ENCODE measurements at regions not wholly inside any gene's neighbourhood (a gene's known extent, or its start where the extent isn't known, plus 50 kb on each side); places are given as distances from the start of the nearest gene placed in this dataset.
"Not testable (repeated sequence)": the region's sequence is repeated elsewhere in the genome, so short reads cannot be mapped to it uniquely, and the experiment has no call there.

DNA sequence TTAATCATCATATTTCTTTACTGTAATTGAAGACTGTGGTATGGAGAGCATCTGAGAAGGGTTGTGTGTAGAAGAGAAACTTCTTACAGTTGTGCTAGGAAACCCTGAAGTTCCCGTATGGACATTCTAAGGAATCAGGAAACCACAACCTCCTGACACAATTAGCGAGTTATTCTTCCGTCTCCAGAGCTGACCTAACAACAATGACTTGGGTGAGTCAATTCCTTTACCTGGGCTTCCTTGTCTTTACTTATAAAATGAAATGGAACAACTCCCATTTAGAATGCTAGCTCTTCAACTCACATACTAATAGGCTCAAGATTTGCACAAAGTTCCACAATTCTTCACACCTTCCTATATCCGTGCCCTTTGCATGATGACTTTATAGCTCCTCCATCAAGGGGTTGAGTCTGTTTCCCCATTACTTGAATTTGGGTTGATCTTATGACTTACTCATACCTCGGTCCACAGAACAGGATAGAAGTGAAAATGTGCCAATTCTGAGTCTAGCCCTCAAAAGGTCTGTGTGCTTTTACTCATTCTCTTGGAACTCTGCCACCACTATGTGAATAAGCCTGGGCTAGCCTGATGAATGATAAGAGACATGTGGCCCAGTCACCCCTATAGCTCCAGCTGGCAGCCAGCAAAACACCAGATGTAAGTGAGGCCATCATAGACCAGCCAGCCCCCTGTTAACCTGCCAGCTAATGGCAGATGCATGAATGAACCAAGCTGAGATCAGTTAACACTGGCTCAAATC is 459.4 kb downstream of the ETNK1 start:
- DNase-seq (ENCODE audit: low spot score), result no peak

DNA sequence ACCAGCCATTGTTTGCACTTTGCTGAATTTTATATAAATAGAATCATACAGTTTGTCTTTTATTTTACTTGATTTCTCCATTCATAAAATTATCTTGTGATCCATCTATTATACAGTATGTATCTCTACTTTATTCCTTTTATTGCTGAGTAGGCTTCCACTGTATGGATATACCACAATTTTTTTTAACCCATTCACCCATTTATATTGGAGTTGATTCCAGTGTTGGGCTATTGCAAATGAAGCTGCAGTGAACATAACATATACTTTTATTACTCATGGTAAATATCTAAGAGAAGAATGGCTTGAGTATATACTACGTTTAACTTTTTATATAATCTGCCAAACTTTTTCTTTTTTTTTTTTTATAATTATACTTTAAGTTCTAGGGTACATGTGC is 463.6 kb downstream of the ETNK1 start:
- no peak for DNase-seq (ENCODE audit: low spot score)

DNA sequence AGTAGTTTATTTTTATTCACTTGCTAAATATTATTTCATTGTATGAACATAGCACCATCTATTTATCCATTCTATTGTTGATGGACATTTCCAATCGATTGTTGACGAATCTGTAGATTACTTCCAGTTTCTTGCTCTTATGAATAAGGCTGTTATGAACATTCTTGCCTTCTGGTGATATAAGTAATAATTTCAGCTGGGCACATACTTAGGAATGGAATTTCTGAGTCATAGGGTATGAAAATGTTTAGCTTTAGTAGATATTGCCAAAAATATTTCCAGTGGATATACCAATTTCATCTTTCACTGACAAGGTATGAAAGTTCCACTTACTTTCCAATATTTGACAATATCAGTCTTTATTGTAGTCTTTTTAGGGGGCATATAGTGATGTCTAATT is 468.5 kb downstream of the ETNK1 start:
- no peak for DNase-seq (ENCODE audit: low spot score)

DNA sequence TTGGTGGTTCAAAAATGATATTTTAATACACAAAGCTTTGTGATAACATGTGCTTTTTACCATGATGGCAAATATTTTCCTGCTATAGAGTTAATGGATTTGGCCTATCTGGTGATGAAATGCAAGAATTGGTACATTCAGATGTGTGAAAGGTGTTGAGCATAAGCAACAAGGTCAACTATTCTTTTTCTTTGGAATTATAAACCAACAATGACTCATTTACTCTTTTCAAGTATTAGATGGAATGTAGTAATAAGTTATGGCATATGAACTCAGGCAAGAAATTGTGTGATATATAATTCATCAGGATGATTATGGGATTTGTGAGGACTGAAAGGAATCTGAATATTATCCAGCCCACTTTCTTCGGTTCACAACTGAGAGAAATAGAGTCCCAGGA is 471.4 kb downstream of the ETNK1 start:
- DNase-seq (ENCODE audit: low spot score), result no peak

DNA sequence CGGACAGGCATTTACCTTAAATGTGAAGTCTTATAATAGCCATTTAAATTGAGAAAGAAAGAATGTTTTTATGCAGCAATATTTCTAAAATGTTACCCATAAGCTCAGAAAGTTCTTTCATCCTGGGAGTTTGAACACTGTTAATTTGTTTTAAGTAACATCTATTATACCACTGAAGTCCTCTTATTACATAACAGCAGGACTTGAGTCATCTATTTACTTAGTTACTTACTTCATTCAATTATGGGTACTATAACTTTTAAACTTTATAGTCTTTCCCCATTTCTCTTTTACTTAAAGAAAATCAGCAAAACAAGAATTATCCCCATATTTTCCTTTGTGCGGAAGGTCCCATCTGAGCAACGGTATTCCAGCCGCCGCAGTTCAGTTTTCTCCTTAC is 473.1 kb downstream of the ETNK1 start:
- DNase-seq (ENCODE audit: low spot score), result no peak

DNA sequence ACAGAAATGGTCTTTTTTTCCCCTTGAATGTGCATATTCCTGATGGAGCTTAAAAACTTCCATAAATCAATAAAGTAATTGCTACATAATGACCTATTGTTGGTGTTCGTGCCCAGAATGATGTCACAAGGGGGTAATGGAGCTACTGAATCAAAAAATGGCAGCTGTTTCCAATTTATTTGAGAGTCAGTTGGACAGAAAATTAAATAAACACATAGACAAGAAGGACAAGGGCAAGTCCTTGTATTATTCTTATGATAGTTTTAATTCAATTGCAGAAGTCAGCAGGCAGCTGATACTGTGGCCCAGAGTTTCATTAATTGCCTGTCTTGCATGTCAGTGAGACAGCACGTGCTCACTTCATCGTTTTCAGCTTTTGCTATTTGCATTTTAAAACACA is 473.5 kb downstream of the ETNK1 start:
- DNase-seq (ENCODE audit: low spot score), result no peak

DNA sequence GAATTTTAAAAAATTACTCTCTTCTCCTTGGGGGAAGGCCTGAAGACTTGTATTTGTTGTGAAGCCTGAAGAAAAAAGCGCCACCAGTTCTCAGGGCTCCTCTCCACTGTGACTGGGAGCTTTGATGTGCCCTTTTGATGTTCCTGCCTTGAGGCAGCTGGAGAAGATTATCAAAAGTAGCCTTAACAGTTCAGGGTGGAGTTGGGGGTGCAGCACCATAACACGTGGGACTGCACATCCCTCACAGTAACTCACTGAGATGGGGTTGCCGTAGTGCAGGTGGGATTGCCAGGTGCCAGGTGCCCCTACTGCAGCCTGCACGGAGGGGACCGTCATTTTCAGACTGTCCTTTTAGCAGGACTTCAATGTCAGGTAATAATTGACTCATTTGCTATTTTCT is 474.1 kb downstream of the ETNK1 start:
- DNase-seq (ENCODE audit: low spot score), result no peak

DNA sequence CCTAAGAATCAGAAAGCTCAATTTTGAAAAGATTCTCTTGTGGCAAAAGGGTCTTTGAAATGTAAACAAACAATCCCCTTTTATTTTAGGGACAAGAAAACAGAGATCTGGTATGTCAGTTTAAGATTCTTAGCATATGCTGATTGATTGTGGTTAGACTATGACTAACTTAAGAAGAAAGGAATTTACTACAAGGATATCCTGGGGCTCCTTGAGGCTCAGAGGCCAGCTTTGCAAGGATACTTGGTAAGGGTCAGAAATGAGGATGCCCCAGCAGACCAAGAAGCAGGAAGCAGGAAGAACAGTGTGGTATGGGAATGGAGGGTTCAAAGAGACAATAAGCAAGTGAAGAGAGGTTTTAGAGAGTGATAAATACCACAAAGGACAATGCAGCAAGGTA is 474.6 kb downstream of the ETNK1 start:
- no peak for DNase-seq (ENCODE audit: low spot score)

DNA sequence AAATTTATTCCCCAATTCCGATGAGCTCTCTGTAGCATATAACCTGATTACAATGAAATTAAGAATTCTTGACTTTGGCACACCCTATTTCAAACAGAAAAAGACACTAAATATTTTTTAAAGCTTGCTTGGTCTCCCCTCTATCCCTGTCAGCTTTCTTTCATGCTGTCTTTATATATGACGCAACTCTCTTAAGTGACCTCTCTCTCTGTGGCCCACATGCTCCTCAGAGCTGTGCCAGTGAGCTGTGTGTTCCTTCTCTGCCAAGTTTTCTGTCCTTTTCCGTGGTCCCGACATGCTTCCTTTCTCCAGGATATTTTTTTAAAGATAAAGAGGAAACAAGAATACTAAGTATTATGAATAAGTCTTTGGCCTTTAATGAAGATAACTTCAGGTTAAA is 484.0 kb downstream of the ETNK1 start:
- no peak for DNase-seq (ENCODE audit: low spot score)

DNA sequence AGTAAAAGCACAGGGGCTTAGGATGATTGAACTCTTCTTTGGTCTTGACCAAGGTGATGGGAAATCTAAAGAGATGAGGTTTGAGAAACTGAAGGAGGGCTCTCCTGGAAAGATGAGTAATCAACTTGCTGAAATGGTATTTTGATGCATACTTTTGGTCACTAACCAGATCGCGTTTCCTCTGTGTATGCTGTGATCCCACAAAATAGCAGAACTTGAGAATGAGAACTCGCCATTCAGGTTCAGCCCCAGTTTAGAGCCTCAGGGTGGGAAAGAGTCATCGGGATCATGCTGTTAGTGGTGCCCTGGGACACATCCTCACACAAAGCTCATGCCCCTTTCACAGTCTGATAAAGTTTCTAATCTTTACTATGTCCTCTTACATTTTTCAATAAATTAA is 488.8 kb downstream of the ETNK1 start:
- no peak for DNase-seq (ENCODE audit: low spot score)

DNA sequence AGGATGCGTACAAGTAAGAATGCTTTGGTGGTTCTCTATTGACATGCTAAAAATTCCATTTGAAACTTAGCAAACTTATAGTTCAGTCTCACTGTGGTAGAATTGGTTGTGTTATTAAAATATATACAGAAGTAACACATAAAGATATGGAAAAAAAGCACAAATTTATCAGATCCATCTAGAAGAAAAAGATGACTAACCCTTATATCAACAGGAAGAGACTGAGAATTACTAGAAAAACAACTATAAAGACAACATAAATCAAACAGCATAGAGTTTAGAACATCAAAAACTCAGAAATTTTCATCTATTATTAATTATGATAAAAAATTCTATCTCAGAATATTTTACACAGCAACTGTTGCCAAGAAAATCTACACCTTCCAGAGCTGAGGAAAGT is 491.0 kb downstream of the ETNK1 start:
- no peak for DNase-seq (ENCODE audit: low spot score)

DNA sequence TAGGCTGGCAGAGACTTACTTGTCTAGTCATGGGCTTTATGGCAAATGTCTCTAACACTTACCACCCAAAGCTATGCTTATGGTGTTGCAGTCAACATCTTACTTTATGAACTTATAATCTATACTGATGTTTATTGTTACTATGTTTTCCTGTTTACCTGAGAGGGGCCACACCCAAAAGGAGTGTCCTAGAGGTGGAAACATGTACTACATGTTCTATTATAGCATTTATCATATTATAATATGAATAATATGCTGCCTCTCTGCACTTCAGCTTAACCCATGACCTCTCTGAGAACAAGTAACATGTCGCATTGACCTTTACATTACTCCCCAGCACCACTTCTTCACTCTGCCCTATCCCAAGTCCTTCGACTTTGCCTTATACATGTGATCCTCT is 501.8 kb downstream of the ETNK1 start:
- no peak for DNase-seq (ENCODE audit: low spot score)

DNA sequence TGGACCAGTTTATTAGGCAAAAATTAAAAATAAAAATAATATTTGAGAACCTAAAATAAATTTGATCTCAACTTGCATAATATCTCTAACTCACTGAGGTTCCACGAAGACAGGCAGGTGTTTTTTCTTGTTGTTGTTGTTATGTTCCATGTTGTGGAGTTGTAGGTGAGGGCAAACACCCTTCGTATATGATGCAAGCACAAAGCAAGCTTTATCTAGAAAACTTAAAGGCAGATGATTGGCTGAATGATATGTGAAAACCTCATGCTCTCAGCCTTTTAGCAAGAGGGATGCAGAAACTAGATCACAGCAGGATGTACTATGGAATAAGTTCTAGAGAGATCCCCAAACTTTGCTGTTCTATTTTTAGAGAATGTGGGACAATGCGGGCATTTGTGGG is 502.7 kb downstream of the ETNK1 start:
- DNase-seq (ENCODE audit: low spot score), result no peak

DNA sequence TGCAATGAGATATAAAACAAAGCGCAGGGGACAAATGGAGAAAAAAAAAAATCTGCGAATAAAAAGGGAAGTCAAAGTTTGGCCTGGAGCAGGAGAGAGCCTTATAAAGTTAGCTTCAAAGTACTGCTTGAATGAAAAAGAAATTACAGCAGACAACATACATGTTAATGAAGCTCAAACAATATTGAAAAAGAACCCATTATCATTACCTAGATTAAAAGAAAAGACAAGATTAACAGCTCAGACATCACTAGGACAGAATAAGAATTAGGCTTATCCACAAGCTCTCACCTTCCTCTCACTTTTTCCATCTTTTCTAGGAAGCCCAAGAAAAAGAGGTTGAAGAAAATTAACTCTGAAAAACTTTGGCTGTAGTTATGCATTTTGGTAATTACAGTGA is 503.5 kb downstream of the ETNK1 start:
- no peak for DNase-seq (ENCODE audit: low spot score)

DNA sequence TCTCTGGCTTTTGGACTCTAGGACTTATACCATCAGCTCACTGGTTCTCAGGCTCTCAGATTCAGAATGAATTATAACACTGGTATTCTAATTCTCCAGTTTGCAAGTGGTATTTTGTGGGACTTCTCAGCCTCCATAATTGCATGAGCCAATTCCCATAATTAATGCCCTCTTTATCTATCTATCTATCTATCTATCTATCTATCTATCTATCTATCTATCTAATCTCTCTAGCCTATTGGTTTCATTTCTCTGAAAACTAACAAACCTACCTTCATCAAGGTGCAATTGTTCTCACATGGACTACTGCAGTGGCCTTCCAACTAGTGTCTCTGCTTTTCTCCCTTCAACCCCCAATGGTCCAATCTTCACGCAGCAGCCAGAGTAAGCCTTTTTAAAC is 507.4 kb downstream of the ETNK1 start:
- DNase-seq (ENCODE audit: low spot score), result no peak

DNA sequence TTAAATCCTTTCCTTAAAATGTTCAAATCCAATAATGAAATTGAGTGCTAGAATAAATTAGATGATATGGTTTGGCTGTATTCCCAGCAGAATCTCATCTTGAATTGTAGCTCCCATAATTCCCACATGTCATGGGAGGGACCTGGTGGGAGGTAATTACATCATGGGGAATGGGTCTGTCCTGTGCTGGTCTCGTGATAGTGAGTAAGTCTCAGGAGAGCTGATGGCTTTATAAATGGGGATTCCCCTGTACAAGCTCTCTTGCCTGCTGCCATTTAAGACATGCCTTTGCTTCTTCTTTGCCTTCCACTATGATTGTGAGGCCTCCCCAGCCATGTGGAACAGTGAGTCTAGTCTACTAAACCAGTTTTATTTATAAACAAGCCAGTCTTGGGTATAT is 508.5 kb downstream of the ETNK1 start:
- no peak for DNase-seq (ENCODE audit: low spot score)

DNA sequence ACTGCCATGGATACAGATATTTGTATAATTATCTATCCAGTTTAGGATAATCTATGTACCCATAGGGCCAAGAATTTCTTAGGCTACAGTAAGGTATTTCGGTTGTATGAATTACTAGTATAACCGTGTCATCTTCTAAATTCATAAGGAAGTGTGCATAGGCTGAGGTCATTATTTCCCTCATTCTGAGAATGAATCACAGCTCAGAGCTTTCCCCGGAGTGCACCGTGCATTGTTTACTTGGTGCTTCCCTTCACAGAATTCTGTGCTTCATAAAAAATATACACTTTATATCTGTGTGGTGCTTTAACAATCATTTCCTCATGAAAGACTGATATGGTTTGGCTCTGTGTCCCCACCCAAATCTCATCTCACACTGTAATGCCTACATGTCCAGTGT is 514.1 kb downstream of the ETNK1 start:
- no peak for DNase-seq (ENCODE audit: low spot score)

DNA sequence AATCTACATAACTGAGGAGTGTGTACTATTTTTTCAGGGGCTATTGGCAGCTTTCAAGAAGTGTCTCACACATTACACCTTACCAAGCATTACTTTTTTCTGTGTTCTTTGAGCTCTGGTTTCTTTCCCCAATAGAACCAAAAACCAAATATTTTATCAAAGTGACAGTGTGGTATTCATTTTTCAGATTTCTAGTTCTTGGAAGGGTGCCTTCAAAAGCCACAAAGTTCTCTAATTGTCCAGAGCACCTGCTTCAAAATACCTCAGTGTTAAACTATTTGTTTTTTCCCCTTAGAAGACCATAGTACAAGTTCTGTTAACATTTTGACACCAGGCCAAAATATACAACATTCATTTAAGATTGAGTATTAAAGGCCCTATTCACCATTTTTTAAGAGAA is 515.7 kb downstream of the ETNK1 start:
- no peak for DNase-seq (ENCODE audit: low spot score)

DNA sequence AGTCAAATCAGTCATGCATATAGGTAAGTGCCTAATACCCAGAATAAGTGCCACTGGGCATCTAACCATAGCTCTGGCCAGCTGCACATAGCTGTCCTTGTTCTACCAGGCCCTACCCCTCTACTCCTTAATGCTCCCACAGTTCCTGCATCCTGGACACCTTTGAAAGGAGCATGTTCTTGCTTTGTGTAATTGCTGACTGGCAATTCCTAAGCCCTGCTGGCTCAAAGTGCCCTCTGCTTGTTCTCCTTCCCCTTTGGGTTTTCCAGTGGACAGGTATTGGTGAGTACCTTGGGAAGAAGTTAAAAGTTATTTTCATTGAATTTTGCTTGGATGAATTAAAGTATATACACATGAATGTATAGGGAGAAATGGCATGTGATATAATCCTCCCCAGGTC is 516.4 kb downstream of the ETNK1 start:
- no peak for DNase-seq (ENCODE audit: low spot score)

DNA sequence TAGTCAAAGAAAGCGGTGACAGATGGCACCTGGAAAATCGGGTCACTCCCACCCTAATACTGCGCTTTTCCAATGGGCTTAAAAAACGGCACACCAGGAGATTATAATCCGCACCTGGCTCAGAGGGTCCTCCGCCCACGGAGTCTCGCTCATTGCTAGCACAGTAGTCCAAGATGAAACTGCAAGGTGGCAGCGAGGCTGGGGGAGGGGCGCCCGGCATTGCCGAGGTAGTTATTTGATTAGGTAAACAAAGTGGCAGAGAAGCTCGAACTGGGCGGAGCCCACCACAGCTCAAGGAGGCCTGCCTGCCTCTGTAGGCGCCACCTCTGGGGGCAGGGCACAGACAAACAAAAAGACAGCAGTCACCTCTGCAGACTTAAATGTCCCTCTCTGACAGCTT is 521.1 kb downstream of the ETNK1 start:
- not testable (repeated sequence) for DNase-seq (ENCODE audit: low spot score)

DNA sequence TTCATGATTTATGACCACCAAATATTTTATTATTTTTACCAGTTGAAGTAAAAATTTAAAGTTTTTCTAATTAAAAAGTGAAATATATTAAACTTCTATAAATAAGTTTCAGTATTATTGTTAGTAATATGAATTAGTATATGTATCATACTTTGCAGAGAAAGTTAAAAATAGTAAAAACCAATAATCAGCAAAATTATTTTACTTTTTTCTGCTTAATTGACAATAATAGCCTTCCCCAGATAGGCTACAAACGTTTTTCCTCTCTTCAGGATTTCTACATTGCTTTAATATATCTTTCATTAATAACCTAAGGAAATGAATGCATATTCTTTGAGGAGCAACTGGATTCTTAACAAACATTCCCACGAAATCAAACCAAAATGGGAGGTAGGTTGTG is 543.5 kb downstream of the ETNK1 start:
- no peak for DNase-seq (ENCODE audit: low spot score)

DNA sequence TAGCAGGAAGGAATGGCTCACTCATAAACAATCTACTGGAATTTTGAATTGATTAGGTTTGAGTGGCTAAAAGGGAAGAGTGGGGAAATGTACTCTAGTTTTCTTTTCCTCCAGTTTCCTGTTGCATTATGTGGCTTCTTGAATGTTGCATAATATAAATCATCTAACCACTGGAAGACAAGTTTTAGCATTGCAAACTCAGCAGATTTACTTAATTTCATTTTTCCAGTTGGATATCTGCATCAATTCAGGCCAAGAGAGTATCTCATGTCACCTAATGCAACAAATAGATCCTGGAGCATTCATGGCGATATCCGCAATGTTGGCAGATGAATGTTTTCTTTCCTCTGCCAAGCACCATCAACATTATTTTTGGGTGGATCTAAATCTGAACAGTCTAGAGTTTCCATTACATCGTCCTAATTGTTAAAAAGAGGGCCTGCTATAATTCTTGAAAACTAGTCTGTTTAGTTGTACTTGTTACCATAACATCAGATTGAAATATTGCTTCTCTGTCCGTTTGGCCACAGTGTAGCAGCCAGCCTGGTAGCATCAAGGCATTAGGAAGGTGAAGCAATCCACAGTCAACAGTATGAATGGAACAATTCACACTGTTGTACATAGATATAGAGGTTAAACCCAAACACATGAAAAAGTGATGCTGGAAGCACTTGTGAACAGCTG is 544.2 kb downstream of the ETNK1 start:
- DNase-seq (ENCODE audit: low spot score), result no peak

DNA sequence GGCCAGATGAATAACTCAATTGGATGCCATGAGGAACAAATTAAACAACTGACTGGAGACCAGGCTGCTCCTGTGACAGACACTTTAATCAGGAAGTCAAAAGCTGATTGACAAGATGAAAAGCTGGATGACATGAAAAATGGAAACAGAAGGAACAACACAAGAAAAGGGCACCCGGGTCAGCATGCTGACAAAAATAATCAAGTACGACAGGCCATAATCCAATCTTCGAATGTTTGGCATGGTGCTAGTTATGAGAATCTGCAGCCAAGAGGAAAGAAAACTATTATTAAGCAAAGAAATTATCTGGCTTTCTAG is 544.7 kb downstream of the ETNK1 start:
- no peak for DNase-seq (ENCODE audit: low spot score)

DNA sequence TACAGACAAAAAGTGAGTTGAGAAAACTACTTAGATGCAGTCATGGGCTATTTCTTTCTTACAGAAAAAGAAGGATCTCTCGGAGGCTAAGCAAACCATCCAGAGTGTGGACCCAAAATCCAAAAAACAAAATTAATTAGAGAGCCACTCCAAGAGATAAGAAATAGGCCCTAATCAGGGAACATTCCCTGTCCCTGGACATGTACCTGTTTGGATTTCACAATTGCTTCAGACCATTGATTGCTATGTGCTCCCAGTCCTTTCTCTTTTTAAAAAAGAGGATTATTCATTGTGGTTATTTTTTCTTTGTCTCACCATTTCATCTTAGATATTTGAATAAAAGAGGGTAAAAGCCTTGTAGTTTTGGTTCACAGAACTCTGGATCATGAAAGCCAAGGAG is 549.9 kb downstream of the ETNK1 start:
- no peak for DNase-seq (ENCODE audit: low spot score)

Data from AG20443 (cell line).